H9 (cell line): ENCODE measurements at regions not wholly inside any gene's neighbourhood (a gene's known extent, or its start where the extent isn't known, plus 50 kb on each side); places are given as distances from the start of the nearest gene placed in this dataset.

Experiments
- DNase-seq: peaks from one replicate; pipeline ENCODE4 v3.0.0-alpha.2; 2017
- H2AFZ ChIP-seq: one replicate; pipeline ENCODE4 v1.6.1; 2013; ENCODE audit warnings: mild to moderate bottlenecking, low read length, control low read depth, moderate library complexity
- H2AK5ac ChIP-seq: 2 replicates; pipeline ENCODE4 v1.6.1; 2013; ENCODE audit warnings: low read length, control low read depth, mixed read lengths; ENCODE audit not compliant: insufficient read length
- H2BK120ac ChIP-seq: one replicate; pipeline ENCODE4 v1.6.1; 2013; ENCODE audit warnings: low read depth, mild to moderate bottlenecking, low read length, control low read depth, inconsistent platforms; ENCODE audit not compliant: poor library complexity, severe bottlenecking
- H2BK12ac ChIP-seq: 2 replicates; pipeline ENCODE4 v1.6.1; 2013; ENCODE audit warnings: low read length, control low read depth, mixed read lengths, low read depth; ENCODE audit not compliant: insufficient read length
- H2BK15ac ChIP-seq: 2 replicates; pipeline ENCODE4 v1.6.1; 2013; ENCODE audit warnings: low read depth, low read length, control low read depth
- H2BK20ac ChIP-seq: one replicate; pipeline ENCODE4 v1.6.1; 2013; ENCODE audit warnings: low read depth, mild to moderate bottlenecking, low read length, control low read depth, inconsistent platforms; ENCODE audit not compliant: poor library complexity, severe bottlenecking
- H2BK5ac ChIP-seq: 2 replicates; pipeline ENCODE4 v1.6.1; 2013; ENCODE audit warnings: low read length, control low read depth, mixed read lengths; ENCODE audit not compliant: insufficient read length
- H3K14ac ChIP-seq: 2 replicates; pipeline ENCODE4 v1.6.1; 2013; ENCODE audit warnings: low read length, control low read depth; ENCODE audit not compliant: insufficient read depth
- H3K18ac ChIP-seq: 2 replicates; pipeline ENCODE4 v1.6.1; 2013; ENCODE audit warnings: low read depth, mild to moderate bottlenecking, mixed read lengths, low read length, control low read depth; ENCODE audit not compliant: insufficient read length
- H3K23ac ChIP-seq: 2 replicates; pipeline ENCODE4 v1.6.1; 2013; ENCODE audit warnings: low read length, control low read depth, mixed read lengths, low read depth; ENCODE audit not compliant: insufficient read length
- H3K23me2 ChIP-seq: 2 replicates; pipeline ENCODE4 v1.6.1; 2013; ENCODE audit warnings: low read depth, mild to moderate bottlenecking, mixed read lengths, low read length, control low read depth; ENCODE audit not compliant: insufficient read length, poor library complexity, severe bottlenecking
- H3K27ac ChIP-seq: 2 replicates; pipeline ENCODE4 v1.5.1; 2013; ENCODE audit warnings: low read length, control low read depth, mixed read lengths, low read depth; ENCODE audit not compliant: insufficient read length
- H3K27me3 ChIP-seq: 2 replicates; pipeline ENCODE4 v1.6.1; 2013; ENCODE audit warnings: low read length, control low read depth, inconsistent platforms; ENCODE audit not compliant: insufficient read depth
- H3K4ac ChIP-seq: 2 replicates; pipeline ENCODE4 v1.6.1; 2013; ENCODE audit warnings: low read depth, mild to moderate bottlenecking, control low read depth, inconsistent platforms, low read length, moderate library complexity
- H3K4me1 ChIP-seq: 2 replicates; pipeline ENCODE4 v1.6.1; 2013; ENCODE audit warnings: low read length, control low read depth, inconsistent platforms; ENCODE audit not compliant: insufficient read depth
- H3K4me2 ChIP-seq: 2 replicates; pipeline ENCODE4 v1.6.1; 2013; ENCODE audit warnings: low read length, control low read depth, mixed read lengths; ENCODE audit not compliant: insufficient read length, insufficient read depth
- H3K56ac ChIP-seq: 2 replicates; pipeline ENCODE4 v1.6.1; 2013; ENCODE audit warnings: low read depth, mild to moderate bottlenecking, mixed read lengths, low read length, control low read depth; ENCODE audit not compliant: insufficient read length
- H3K79me1 ChIP-seq: 2 replicates; pipeline ENCODE4 v1.6.1; 2013; ENCODE audit warnings: low read depth, mild to moderate bottlenecking, moderate library complexity, low read length, control low read depth, inconsistent platforms; ENCODE audit not compliant: insufficient read depth, poor library complexity, severe bottlenecking
- H3K79me2 ChIP-seq: 2 replicates; pipeline ENCODE4 v1.6.1; 2013; ENCODE audit warnings: low read length, control low read depth, inconsistent platforms; ENCODE audit not compliant: insufficient read depth
- H3K9ac ChIP-seq: 2 replicates; pipeline ENCODE4 v1.6.1; 2013; ENCODE audit warnings: low read length, control low read depth, mixed read lengths; ENCODE audit not compliant: insufficient read length; ENCODE audit errors: extremely low read depth
- H3K9me3 ChIP-seq: one replicate; pipeline ENCODE4 v1.6.1; 2013; ENCODE audit warnings: low read depth, low read length, inconsistent platforms; ENCODE audit not compliant: control insufficient read depth
- H3T11ph ChIP-seq: one replicate; pipeline ENCODE4 v1.6.1; 2013; ENCODE audit warnings: mild to moderate bottlenecking, low read length, control low read depth, inconsistent platforms
- H4K20me1 ChIP-seq: one replicate; pipeline ENCODE4 v1.6.1; 2013; ENCODE audit not compliant: control insufficient read depth, insufficient read length, insufficient read depth
- H4K5ac ChIP-seq: 2 replicates; pipeline ENCODE4 v1.6.1; 2013; ENCODE audit warnings: low read depth, mild to moderate bottlenecking, mixed read lengths, low read length, control low read depth; ENCODE audit not compliant: insufficient read length
- H4K8ac ChIP-seq: replicated peaks from 2 replicates; pipeline ENCODE4 v1.6.1; 2013; ENCODE audit warnings: low read length, control low read depth, mixed read lengths, low read depth; ENCODE audit not compliant: insufficient read length
- H4K91ac ChIP-seq: 2 replicates; pipeline ENCODE4 v1.6.1; 2013; ENCODE audit warnings: low read depth, mild to moderate bottlenecking, moderate library complexity, mixed read lengths, low read length, control low read depth; ENCODE audit not compliant: insufficient read length
- H3K27ac Mint-ChIP-seq, 3 experiments: 2 replicates in 2 of 3; 3 replicates in 1 of 3; pipeline ENCODE4 v1.8.0; 2020 to 2021; ENCODE audit warnings: mixed read lengths in 3 of 3, mild to moderate bottlenecking in 1 of 3, moderate library complexity in 1 of 3
- H3K27me3 Mint-ChIP-seq: 2 replicates; pipeline ENCODE4 v1.8.0; 2021; ENCODE audit warnings: low read depth, mild to moderate bottlenecking, moderate library complexity, mixed read lengths
- H3K36me3 Mint-ChIP-seq, 3 experiments: 2 replicates in 2 of 3; 3 replicates in 1 of 3; pipeline ENCODE4 v1.8.0; 2020 to 2021; ENCODE audit warnings: low read depth in 3 of 3, mixed read lengths in 3 of 3; ENCODE audit not compliant: insufficient read depth in 1 of 3
- H3K4me1 Mint-ChIP-seq, 2 experiments: 2 replicates each; pipeline ENCODE4 v1.8.0; 2020; ENCODE audit warnings: mixed read lengths in 2 of 2
- H3K4me3 Mint-ChIP-seq, 2 experiments: 2 replicates in 1 of 2; 3 replicates in 1 of 2; pipeline ENCODE4 v1.8.0; 2020 to 2021; ENCODE audit warnings: mild to moderate bottlenecking in 2 of 2, mixed read lengths in 2 of 2, moderate library complexity in 1 of 2
- H3K9me3 Mint-ChIP-seq, 2 experiments: 2 replicates in 1 of 2; 3 replicates in 1 of 2; pipeline ENCODE4 v1.8.0; 2020; ENCODE audit warnings: mild to moderate bottlenecking in 2 of 2, mixed read lengths in 2 of 2, moderate library complexity in 1 of 2
- WGBS: extraction: QIAGEN DNeasy Blood & Tissue Kit; methylation state at CpG from one replicate; pipeline ENCODE4 v1.1.7; 2013; ENCODE audit warnings: missing lambda C conversion rate, low lambda C conversion rate, mixed read lengths; ENCODE audit not compliant: insufficient read length; ENCODE audit errors: extremely low coverage; 5-methylcytosine and 5-hydroxymethylcytosine counted together
- TF ChIP-seq, protein P1 (sequence below): fragments of 200-600 bp; sonication (generic); conservative IDR thresholded peaks from 3 replicates; pipeline ENCODE4 v1.8.0; 2021; ENCODE audit warnings: antibody characterized with exemption, mild to moderate bottlenecking

GRCh38 chr6:105810922-105811482, 275.1 kb upstream of the PRDM1 start:
- no peaks in the 10 kb centered on the region for H3K79me1 ChIP-seq
- no peak overlapping the region for H4K5ac ChIP-seq
- no peak overlapping the region for H2BK120ac ChIP-seq
- no peak overlapping the region for H3K27ac Mint-ChIP-seq
- no peak overlapping the region for H3K4ac ChIP-seq
- H4K8ac ChIP-seq: no peak overlapping the region
- H3K9me3 ChIP-seq: no peaks in the 10 kb centered on the region
- H3K27me3 ChIP-seq: no peaks in the 10 kb centered on the region
- H3K27ac ChIP-seq: no peak overlapping the region
- no peak overlapping the region for H3K4me2 ChIP-seq
- peaks cover 3% of the 10 kb centered on the region; the same call in 1 of the 2 replicates for H3K4me1 ChIP-seq
- no peaks in the 10 kb centered on the region for H3K36me3 Mint-ChIP-seq
- no peak overlapping the region for H2AFZ ChIP-seq
- H2BK12ac ChIP-seq: no peak overlapping the region
- DNase-seq: no peak
- TF ChIP-seq, protein P1, sequence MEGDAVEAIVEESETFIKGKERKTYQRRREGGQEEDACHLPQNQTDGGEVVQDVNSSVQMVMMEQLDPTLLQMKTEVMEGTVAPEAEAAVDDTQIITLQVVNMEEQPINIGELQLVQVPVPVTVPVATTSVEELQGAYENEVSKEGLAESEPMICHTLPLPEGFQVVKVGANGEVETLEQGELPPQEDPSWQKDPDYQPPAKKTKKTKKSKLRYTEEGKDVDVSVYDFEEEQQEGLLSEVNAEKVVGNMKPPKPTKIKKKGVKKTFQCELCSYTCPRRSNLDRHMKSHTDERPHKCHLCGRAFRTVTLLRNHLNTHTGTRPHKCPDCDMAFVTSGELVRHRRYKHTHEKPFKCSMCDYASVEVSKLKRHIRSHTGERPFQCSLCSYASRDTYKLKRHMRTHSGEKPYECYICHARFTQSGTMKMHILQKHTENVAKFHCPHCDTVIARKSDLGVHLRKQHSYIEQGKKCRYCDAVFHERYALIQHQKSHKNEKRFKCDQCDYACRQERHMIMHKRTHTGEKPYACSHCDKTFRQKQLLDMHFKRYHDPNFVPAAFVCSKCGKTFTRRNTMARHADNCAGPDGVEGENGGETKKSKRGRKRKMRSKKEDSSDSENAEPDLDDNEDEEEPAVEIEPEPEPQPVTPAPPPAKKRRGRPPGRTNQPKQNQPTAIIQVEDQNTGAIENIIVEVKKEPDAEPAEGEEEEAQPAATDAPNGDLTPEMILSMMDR: no peak
- H2BK5ac ChIP-seq: no peak overlapping the region
- no peaks in the 10 kb centered on the region for H3K79me2 ChIP-seq
- H3K23me2 ChIP-seq: no peaks in the 10 kb centered on the region
- H3T11ph ChIP-seq: no peak overlapping the region
- H3K56ac ChIP-seq: no peak overlapping the region
- no peak overlapping the region for H4K91ac ChIP-seq
- no peak overlapping the region for H3K14ac ChIP-seq
- H3K9me3 Mint-ChIP-seq: no peaks in the 10 kb centered on the region; a peak in 1 of 5 replicates
- no peak overlapping the region for H3K9ac ChIP-seq
- no CpG with 5 or more reads among the region's 3 CpGs for WGBS
- peaks cover 10% of the 10 kb centered on the region in 2 experiments for H3K4me1 Mint-ChIP-seq
- no peaks in the 10 kb centered on the region for H4K20me1 ChIP-seq
- no peak overlapping the region for H3K4me3 Mint-ChIP-seq
- H2AK5ac ChIP-seq: no peak overlapping the region
- no peak overlapping the region for H2BK15ac ChIP-seq
- no peak overlapping the region for H3K23ac ChIP-seq
- no peaks in the 10 kb centered on the region for H3K27me3 Mint-ChIP-seq
- no peak overlapping the region for H2BK20ac ChIP-seq
- H3K18ac ChIP-seq: no peak overlapping the region
